IPS-15b (cell line): ENCODE measurements at regions not wholly inside any gene's neighbourhood (a gene's known extent, or its start where the extent isn't known, plus 50 kb on each side); places are given as distances from the start of the nearest gene placed in this dataset.

Experiments used
- H3K27me3 ChIP-seq: one replicate; pipeline ENCODE4 v1.6.1; 2013; ENCODE audit warnings: low read length; ENCODE audit not compliant: control insufficient read depth, insufficient read depth
- H3K36me3 ChIP-seq: one replicate; pipeline ENCODE4 v1.6.1; 2013; ENCODE audit warnings: low read length; ENCODE audit not compliant: control insufficient read depth, insufficient read depth
- H3K4me1 ChIP-seq: one replicate; pipeline ENCODE4 v1.6.1; 2013; ENCODE audit warnings: mild to moderate bottlenecking, low read length; ENCODE audit not compliant: control insufficient read depth, insufficient read depth
- H3K4me3 ChIP-seq: one replicate; pipeline ENCODE4 v1.5.1; 2013; ENCODE audit warnings: low read depth, low read length
- H3K9ac ChIP-seq: one replicate; pipeline ENCODE4 v1.6.1; 2013; ENCODE audit warnings: low read depth, mild to moderate bottlenecking, low read length
- H3K9me3 ChIP-seq: one replicate; pipeline ENCODE4 v1.6.1; 2013; ENCODE audit warnings: mild to moderate bottlenecking, low read length; ENCODE audit not compliant: control insufficient read depth, insufficient read depth

DNA sequence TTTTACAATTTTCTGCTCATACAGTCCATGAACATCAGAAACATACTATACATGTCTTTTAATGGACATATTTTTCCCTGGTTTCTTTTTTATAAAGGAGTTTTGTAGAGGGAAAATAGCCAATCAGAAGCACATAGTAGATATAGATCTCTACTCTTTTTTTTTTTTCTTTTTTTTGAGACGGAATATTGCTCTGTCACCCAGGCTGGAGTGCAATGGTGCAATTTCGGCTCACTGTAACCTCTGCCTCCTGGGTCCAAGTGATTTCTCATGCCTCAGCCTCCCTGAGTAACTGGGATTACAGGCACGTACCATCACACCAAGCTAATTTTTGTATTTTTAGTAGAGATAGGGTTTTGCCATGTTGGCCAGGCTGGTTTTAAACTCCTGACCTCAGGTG, 83.2 kb upstream of the MGAT5 start:
- Histone ChIP-seq H3K9ac (no peak overlapping the region), H3K36me3 (no peaks in the 10 kb centered on the region)

DNA sequence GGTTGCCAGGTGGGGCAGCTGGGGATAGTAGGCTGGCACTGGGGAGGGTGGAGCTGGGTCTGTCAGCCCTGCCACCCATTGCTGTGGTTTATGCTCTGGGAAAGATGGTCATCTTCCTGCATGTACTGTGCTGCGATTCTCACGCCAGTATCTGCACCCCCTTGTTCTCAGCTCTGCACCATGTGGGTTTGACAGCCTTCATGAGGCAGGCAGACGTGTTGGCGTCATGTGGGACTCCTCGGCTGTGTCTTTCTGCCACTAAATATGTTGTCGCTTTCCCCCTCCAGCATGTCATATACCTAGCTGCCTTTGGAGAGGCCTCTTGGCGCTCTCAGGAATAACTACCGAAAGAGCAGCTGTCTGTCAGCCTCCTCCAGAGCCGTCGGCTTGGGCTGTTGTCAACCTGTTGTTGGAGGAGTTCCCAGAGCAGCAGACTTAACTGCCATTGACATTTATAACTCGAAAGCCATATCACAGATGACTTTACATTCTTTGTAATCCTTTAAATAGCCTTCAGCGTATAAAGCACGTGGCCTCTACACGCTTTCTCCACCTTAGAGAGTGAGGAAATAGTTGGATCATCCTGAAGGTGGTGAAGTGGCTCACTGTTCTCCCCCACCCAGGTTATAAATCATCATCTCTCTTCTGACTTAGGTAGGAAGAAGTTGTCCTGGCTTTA, 80.4 kb upstream of the MGAT5 start:
- Histone ChIP-seq H3K9ac (no peak overlapping the region), H3K4me1 (peaks cover 17% of the 10 kb centered on the region), H3K9me3 (no peaks in the 10 kb centered on the region), H3K36me3 (no peaks in the 10 kb centered on the region), H3K27me3 (no peaks in the 10 kb centered on the region), H3K4me3 (no peak overlapping the region)

More for the DNA sequence above, 83.2 kb upstream of the MGAT5 start:
- Histone ChIP-seq H3K27me3 (no peaks in the 10 kb centered on the region), H3K9me3 (no peaks in the 10 kb centered on the region), H3K4me3 (no peak overlapping the region), H3K4me1 (peaks cover 12% of the 10 kb centered on the region)

- Histone ChIP-seq H3K36me3 (no peaks in the 10 kb centered on the region), H3K4me1 (peaks cover 13% of the 10 kb centered on the region), H3K27me3 (no peaks in the 10 kb centered on the region), H3K9ac (no peak overlapping the region), H3K9me3 (no peaks in the 10 kb centered on the region), H3K4me3 (no peak overlapping the region)
These were observed 79.2 kb upstream of the MGAT5 start for GRCh38 chr2:134174711-134175110.

DNA sequence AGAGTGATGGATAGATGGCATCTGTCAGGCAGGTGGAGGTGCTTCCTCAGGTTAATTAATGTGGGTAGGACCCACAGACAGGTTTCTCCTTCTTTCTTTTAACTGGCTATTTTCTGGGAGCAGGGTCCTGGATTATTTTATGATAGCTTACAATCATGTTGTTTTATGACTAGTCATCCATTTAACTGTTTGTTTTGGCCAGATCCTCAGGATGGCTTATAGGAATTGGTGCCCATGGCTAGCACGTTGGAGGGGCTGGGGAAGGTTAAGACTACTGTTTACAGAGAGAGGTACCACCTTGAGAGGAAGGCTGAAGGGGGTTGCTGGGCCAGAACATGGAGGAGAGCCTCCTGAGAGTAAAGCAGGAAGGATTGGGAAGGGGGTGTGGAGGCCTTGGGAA, 78.0 kb upstream of the MGAT5 start:
- H3K36me3 ChIP-seq, result no peaks in the 10 kb centered on the region
- no peaks in the 10 kb centered on the region for H3K9me3 ChIP-seq
- H3K4me3 ChIP-seq, result no peak overlapping the region
- peaks cover 10% of the 10 kb centered on the region for H3K4me1 ChIP-seq
- no peaks in the 10 kb centered on the region for H3K27me3 ChIP-seq
- no peak overlapping the region for H3K9ac ChIP-seq

- Histone ChIP-seq H3K27me3 (no peaks in the 10 kb centered on the region), H3K4me1 (peaks cover 12% of the 10 kb centered on the region), H3K9ac (no peak overlapping the region), H3K4me3 (no peak overlapping the region), H3K36me3 (no peaks in the 10 kb centered on the region), H3K9me3 (no peaks in the 10 kb centered on the region)
These were observed 76.4 kb upstream of the MGAT5 start for GRCh38 chr2:134177351-134177931.

- H3K9me3 ChIP-seq, result no peaks in the 10 kb centered on the region
- H3K9ac ChIP-seq, result no peak overlapping the region
- H3K4me3 ChIP-seq, result no peak overlapping the region
- peaks cover 12% of the 10 kb centered on the region for H3K4me1 ChIP-seq
- H3K27me3 ChIP-seq, result no peaks in the 10 kb centered on the region
- no peaks in the 10 kb centered on the region for H3K36me3 ChIP-seq
These were observed 75.6 kb upstream of the MGAT5 start for GRCh38 chr2:134178138-134178877.

DNA sequence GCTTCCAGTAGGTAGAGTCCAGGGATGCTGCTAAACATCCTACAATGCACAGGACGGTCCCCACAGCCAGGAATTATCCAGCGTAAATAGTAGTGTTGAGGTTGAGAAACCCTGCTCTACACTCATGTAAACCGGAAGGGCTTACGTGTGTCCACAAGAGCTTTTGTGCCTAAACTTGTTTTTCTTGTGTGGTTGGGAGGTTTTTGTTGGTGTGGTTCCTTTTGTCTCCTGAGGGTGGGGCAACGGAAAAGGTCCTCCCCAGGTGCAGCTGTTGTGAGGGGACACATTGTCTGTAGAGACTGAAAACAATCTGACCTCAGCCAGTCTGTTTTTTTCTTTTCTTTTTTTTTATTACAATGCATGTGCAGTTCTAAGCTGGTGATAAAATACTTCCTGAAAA, 72.7 kb upstream of the MGAT5 start:
- Histone ChIP-seq H3K36me3 (no peaks in the 10 kb centered on the region), H3K4me1 (peaks cover 12% of the 10 kb centered on the region), H3K4me3 (no peak overlapping the region), H3K27me3 (no peaks in the 10 kb centered on the region), H3K9me3 (no peaks in the 10 kb centered on the region), H3K9ac (no peak overlapping the region)

- H3K36me3 ChIP-seq, result no peaks in the 10 kb centered on the region
- H3K4me3 ChIP-seq, result no peak overlapping the region
- no peaks in the 10 kb centered on the region for H3K9me3 ChIP-seq
- H3K9ac ChIP-seq, result no peak overlapping the region
- H3K4me1 ChIP-seq, result peaks cover 6% of the 10 kb centered on the region
- no peaks in the 10 kb centered on the region for H3K27me3 ChIP-seq
These were observed 70.2 kb upstream of the MGAT5 start for GRCh38 chr2:134183679-134184078.

GRCh38 chr2:134185639-134186038, 68.2 kb upstream of the MGAT5 start:
- H3K27me3 ChIP-seq, result no peaks in the 10 kb centered on the region
- no peak overlapping the region for H3K4me3 ChIP-seq
- no peaks in the 10 kb centered on the region for H3K36me3 ChIP-seq
- no peak overlapping the region for H3K9ac ChIP-seq
- no peaks in the 10 kb centered on the region for H3K9me3 ChIP-seq
- peaks cover 4% of the 10 kb centered on the region for H3K4me1 ChIP-seq

DNA sequence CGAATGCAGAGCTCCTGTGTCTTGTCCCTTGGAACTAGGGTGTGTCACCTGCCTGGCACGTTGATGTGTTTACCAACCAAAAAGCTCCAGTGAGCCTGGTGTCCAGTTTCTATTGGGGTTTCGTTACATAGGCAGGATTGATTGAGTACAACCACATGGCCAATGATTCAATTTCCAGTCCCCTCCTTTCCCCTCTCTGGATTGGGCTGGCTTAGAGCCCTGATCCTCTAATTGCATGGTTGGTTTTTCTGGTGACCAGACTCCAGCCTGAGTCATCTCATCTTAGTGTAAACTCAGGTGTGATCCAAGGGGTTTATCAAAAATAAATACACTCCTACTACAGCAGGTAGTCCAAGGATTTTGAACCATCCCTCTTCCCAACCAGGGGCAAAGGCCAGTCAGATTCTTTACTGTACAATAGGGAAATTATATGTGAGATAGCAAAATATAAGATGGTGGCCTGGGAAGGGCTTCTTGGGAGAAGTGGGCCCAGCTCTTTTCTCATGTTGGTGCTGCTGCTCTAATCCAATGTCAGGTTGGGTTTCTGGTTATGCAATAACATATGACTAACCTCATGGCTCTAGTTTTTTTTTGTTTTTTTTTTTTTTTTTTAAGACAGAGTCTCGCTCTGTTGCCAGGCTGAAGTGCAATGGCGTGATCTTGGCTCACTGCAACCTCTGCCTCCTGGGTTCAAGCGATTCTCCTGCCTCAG, 64.7 kb upstream of the MGAT5 start:
- Histone ChIP-seq H3K9ac (no peak overlapping the region), H3K4me3 (no peak overlapping the region), H3K9me3 (no peaks in the 10 kb centered on the region), H3K27me3 (no peaks in the 10 kb centered on the region), H3K4me1 (peaks cover 3% of the 10 kb centered on the region), H3K36me3 (peaks cover 2% of the 10 kb centered on the region)

DNA sequence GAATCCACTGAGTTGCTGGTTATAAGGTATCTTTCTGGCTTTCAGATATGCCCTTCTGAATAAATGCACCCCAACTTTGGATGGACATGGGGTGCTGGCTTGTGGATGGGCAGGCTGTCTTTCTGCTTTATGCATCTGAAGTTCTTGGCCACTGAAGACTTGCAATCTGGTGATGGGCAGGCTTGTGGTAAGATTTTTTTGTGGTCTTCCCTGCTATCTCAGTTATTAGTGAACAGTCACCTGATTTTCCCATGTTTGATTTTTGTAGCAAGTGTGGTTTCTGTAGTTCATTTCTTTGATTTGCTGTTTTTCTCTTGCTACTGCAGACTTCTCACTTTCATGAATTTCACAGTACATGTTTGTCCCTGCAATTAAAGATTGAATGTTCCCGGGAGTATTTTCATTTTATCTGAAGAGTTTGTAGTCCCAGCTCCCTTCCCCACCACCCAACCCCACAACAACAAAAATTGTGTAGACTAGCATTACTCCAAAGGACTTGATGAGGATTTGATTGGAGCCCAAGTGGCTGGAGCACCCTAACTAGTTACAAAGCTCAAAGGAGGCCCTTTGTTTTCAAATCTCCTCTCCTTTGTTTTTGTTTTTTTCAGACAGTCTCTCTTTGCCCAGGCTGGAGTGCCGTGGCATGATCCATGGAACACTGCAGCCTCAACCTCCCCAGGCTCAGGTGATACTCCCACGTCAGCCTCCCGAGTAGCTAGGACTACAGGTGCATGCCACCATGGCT, 63.6 kb upstream of the MGAT5 start:
- Histone ChIP-seq H3K4me3 (no peak overlapping the region), H3K9ac (no peak overlapping the region), H3K4me1 (peaks cover 3% of the 10 kb centered on the region), H3K27me3 (no peaks in the 10 kb centered on the region), H3K9me3 (no peaks in the 10 kb centered on the region), H3K36me3 (peaks cover 2% of the 10 kb centered on the region)
